ENCODE measurements at regions not wholly inside any gene's neighbourhood (a gene's known extent, or its start where the extent isn't known, plus 50 kb on each side); places are given as distances from the start of the nearest gene placed in this dataset.

GRCh38 chr1:219427403-219427802 lies 185.5 kb downstream of the ZC3H11B start:
- POLR2A ChIA-PET = no interaction called here
- TF ChIP-seq ELF4 (IDR thresholded peaks at IDR 0.05) = no peak
- TF ChIP-seq ZNF384 (IDR thresholded peaks at IDR 0.05) = no peak
- no peak for TF ChIP-seq PKNOX1 (IDR thresholded peaks at IDR 0.05)
- no peak for TF ChIP-seq SP1 (IDR thresholded peaks at IDR 0.05)
- TF ChIP-seq FOXK2 (IDR thresholded peaks at IDR 0.05) = no peak
- CTCF ChIA-PET = no interaction called here
- DNase-seq (ENCODE audit: extremely low spot score) = no peak

- DNase-seq (ENCODE audit: extremely low spot score) = no peak
- POLR2A ChIA-PET = no interaction called here
- TF ChIP-seq HDGF (IDR thresholded peaks at IDR 0.05; ENCODE audit: borderline replicate concordance) = no peak
- TF ChIP-seq FOXM1 (IDR thresholded peaks at IDR 0.05; ENCODE audit: borderline replicate concordance) = no peak
- no peak for TF ChIP-seq ZNF384 (IDR thresholded peaks at IDR 0.05)
- no peak for TF ChIP-seq CTBP1 (IDR thresholded peaks at IDR 0.05; ENCODE audit: borderline replicate concordance)
- no peak for TF ChIP-seq SUZ12 (IDR thresholded peaks at IDR 0.05)
- TF ChIP-seq NFRKB (IDR thresholded peaks at IDR 0.05) = no peak
- no peak for TF ChIP-seq ELF4 (IDR thresholded peaks at IDR 0.05)
- TF ChIP-seq BHLHE40 (IDR thresholded peaks at IDR 0.05; ENCODE audit: borderline replicate concordance) = no peak
- TF ChIP-seq FOXK2 (IDR thresholded peaks at IDR 0.05) = no peak
- no peak for TF ChIP-seq LEF1 (IDR thresholded peaks at IDR 0.05; ENCODE audit: borderline replicate concordance)
- no peak for TF ChIP-seq PKNOX1 (IDR thresholded peaks at IDR 0.05)
- TF ChIP-seq ARNT (IDR thresholded peaks at IDR 0.05) = no peak
- no peak for TF ChIP-seq FOXA1 (IDR thresholded peaks at IDR 0.05)
- no peak for TF ChIP-seq SP1 (IDR thresholded peaks at IDR 0.05)
- TF ChIP-seq L3MBTL2 (conservative IDR thresholded peaks at IDR 0.05) = no peak
- CTCF ChIA-PET = no interaction called here
Measured at GRCh38 chr1:219422811-219423598, 189.9 kb downstream of the ZC3H11B start.

GRCh38 chr1:219420913-219421312 lies 192.0 kb downstream of the ZC3H11B start:
- ChIA-PET CTCF (interaction anchor here (0.7 kb wide), 1 partner anchor 32 kb away, joined by 3 read pairs; no protein-coding TSS in a partner anchor), POLR2A (no interaction called here)
- no peak for DNase-seq (ENCODE audit: extremely low spot score)
- TF ChIP-seq L3MBTL2 (conservative IDR thresholded peaks at IDR 0.05) (no peak), HDGF (IDR thresholded peaks at IDR 0.05; ENCODE audit: borderline replicate concordance) (no peak), FOXK2 (IDR thresholded peaks at IDR 0.05) (no peak), BHLHE40 (IDR thresholded peaks at IDR 0.05; ENCODE audit: borderline replicate concordance) (no peak), TARDBP (IDR thresholded peaks at IDR 0.05) (no peak), SP1 (IDR thresholded peaks at IDR 0.05) (no peak), FOXA1 (IDR thresholded peaks at IDR 0.05) (no peak), ZNF384 (IDR thresholded peaks at IDR 0.05) (no peak), NFRKB (IDR thresholded peaks at IDR 0.05) (no peak), ARNT (IDR thresholded peaks at IDR 0.05) (no peak), LEF1 (IDR thresholded peaks at IDR 0.05; ENCODE audit: borderline replicate concordance) (no peak), CTBP1 (IDR thresholded peaks at IDR 0.05; ENCODE audit: borderline replicate concordance) (no peak), SUZ12 (IDR thresholded peaks at IDR 0.05) (no peak), FOXM1 (IDR thresholded peaks at IDR 0.05; ENCODE audit: borderline replicate concordance) (no peak), PKNOX1 (IDR thresholded peaks at IDR 0.05) (no peak)

- no peak for TF ChIP-seq HDGF (IDR thresholded peaks at IDR 0.05; ENCODE audit: borderline replicate concordance)
- TF ChIP-seq FOXA1 (IDR thresholded peaks at IDR 0.05) = no peak
- no peak for TF ChIP-seq ARNT (IDR thresholded peaks at IDR 0.05)
- TF ChIP-seq PKNOX1 (IDR thresholded peaks at IDR 0.05) = no peak
- TF ChIP-seq TARDBP (IDR thresholded peaks at IDR 0.05) = no peak
- TF ChIP-seq ZNF384 (IDR thresholded peaks at IDR 0.05) = no peak
- TF ChIP-seq NFRKB (IDR thresholded peaks at IDR 0.05) = no peak
- TF ChIP-seq CTBP1 (IDR thresholded peaks at IDR 0.05; ENCODE audit: borderline replicate concordance) = no peak
- no peak for TF ChIP-seq SUZ12 (IDR thresholded peaks at IDR 0.05)
- no peak for TF ChIP-seq ELF4 (IDR thresholded peaks at IDR 0.05)
- no peak for TF ChIP-seq FOXM1 (IDR thresholded peaks at IDR 0.05; ENCODE audit: borderline replicate concordance)
- no peak for TF ChIP-seq LEF1 (IDR thresholded peaks at IDR 0.05; ENCODE audit: borderline replicate concordance)
- TF ChIP-seq FOXK2 (IDR thresholded peaks at IDR 0.05) = no peak
- TF ChIP-seq BHLHE40 (IDR thresholded peaks at IDR 0.05; ENCODE audit: borderline replicate concordance) = no peak
- no peak for TF ChIP-seq SP1 (IDR thresholded peaks at IDR 0.05)
Measured at GRCh38 chr1:219419860-219420259, 193.0 kb downstream of the ZC3H11B start.

GRCh38 chr1:219419065-219419464 lies 193.8 kb downstream of the ZC3H11B start:
- ChIA-PET POLR2A (no interaction called here), CTCF (no interaction called here)
- TF ChIP-seq ZNF384 (IDR thresholded peaks at IDR 0.05) (no peak), L3MBTL2 (conservative IDR thresholded peaks at IDR 0.05) (no peak), HDGF (IDR thresholded peaks at IDR 0.05; ENCODE audit: borderline replicate concordance) (no peak)
- no peak for DNase-seq (ENCODE audit: extremely low spot score)

More at GRCh38 chr1:219419860-219420259, 193.0 kb downstream of the ZC3H11B start:
- ChIA-PET POLR2A (no interaction called here), CTCF (no interaction called here)
- no peak for DNase-seq (ENCODE audit: extremely low spot score)

- ChIA-PET CTCF (no interaction called here), POLR2A (no interaction called here)
- no peak for DNase-seq (ENCODE audit: extremely low spot score)
- no peak for TF ChIP-seq FOXM1 (IDR thresholded peaks at IDR 0.05; ENCODE audit: borderline replicate concordance)
- no peak for TF ChIP-seq FOXA1 (IDR thresholded peaks at IDR 0.05)
- no peak for TF ChIP-seq TARDBP (IDR thresholded peaks at IDR 0.05)
- TF ChIP-seq CTBP1 (IDR thresholded peaks at IDR 0.05; ENCODE audit: borderline replicate concordance) = no peak
- TF ChIP-seq NFRKB (IDR thresholded peaks at IDR 0.05) = no peak
- TF ChIP-seq ZNF384 (IDR thresholded peaks at IDR 0.05) = no peak
- no peak for TF ChIP-seq LEF1 (IDR thresholded peaks at IDR 0.05; ENCODE audit: borderline replicate concordance)
- no peak for TF ChIP-seq PKNOX1 (IDR thresholded peaks at IDR 0.05)
- no peak for TF ChIP-seq HDGF (IDR thresholded peaks at IDR 0.05; ENCODE audit: borderline replicate concordance)
- no peak for TF ChIP-seq BHLHE40 (IDR thresholded peaks at IDR 0.05; ENCODE audit: borderline replicate concordance)
- TF ChIP-seq L3MBTL2 (conservative IDR thresholded peaks at IDR 0.05) = no peak
- no peak for TF ChIP-seq SUZ12 (IDR thresholded peaks at IDR 0.05)
- TF ChIP-seq SP1 (IDR thresholded peaks at IDR 0.05) = no peak
- TF ChIP-seq ARNT (IDR thresholded peaks at IDR 0.05) = no peak
- TF ChIP-seq ELF4 (IDR thresholded peaks at IDR 0.05) = no peak
- no peak for TF ChIP-seq FOXK2 (IDR thresholded peaks at IDR 0.05)
Measured at GRCh38 chr1:219417610-219418009, 195.3 kb downstream of the ZC3H11B start.

All from HEK293T (cell line).